Liver (tissue), 8 donors: ENCODE measurements at regions not wholly inside any gene's neighbourhood (a gene's known extent, or its start where the extent isn't known, plus 50 kb on each side); places are given as distances from the start of the nearest gene placed in this dataset.

Experiments
- DNase-seq: peaks from one replicate; pipeline ENCODE4 v3.0.0-alpha.2; 2017; ENCODE audit warnings: low spot score
- H3K27ac ChIP-seq, 2 donors: one replicate each; pipeline ENCODE4 v1.7.0; 2013; ENCODE audit warnings: inconsistent platforms in 2 of 2, low read length in 2 of 2, control low read depth in 1 of 2, low read depth in 1 of 2, mild to moderate bottlenecking in 1 of 2
- H3K27me3 ChIP-seq, 4 donors: one replicate each; pipeline versions ENCODE4 v1.6.1 to v1.7.0; 2013; ENCODE audit warnings: low read length in 3 of 4, inconsistent platforms in 1 of 4, mild to moderate bottlenecking in 1 of 4, moderate library complexity in 1 of 4; ENCODE audit not compliant: control insufficient read depth in 4 of 4, insufficient read depth in 4 of 4
- H3K36me3 ChIP-seq, 4 donors: one replicate each; pipeline versions ENCODE4 v1.6.1 to v1.7.0; 2013; ENCODE audit warnings: low read length in 3 of 4, mild to moderate bottlenecking in 3 of 4, low read depth in 1 of 4, moderate library complexity in 1 of 4; ENCODE audit not compliant: control insufficient read depth in 4 of 4, insufficient read depth in 3 of 4
- H3K4me1 ChIP-seq, 4 donors: one replicate each; pipeline versions ENCODE4 v1.6.1 to v1.7.0; 2013; ENCODE audit warnings: low read length in 3 of 4, mild to moderate bottlenecking in 3 of 4, moderate library complexity in 1 of 4; ENCODE audit not compliant: control insufficient read depth in 4 of 4, insufficient read depth in 4 of 4
- H3K4me3 ChIP-seq, 3 donors: one replicate each; pipeline versions ENCODE4 v1.6.1 to v1.7.0; 2013; ENCODE audit warnings: low read length in 3 of 3, control low read depth in 1 of 3, low read depth in 1 of 3, mild to moderate bottlenecking in 1 of 3
- H3K9ac ChIP-seq, 2 donors: one replicate each; pipeline ENCODE4 v1.7.0; 2013; ENCODE audit warnings: low read length in 2 of 2, mild to moderate bottlenecking in 2 of 2, moderate library complexity in 2 of 2, control low read depth in 1 of 2, low read depth in 1 of 2
- H3K9me3 ChIP-seq, 4 donors: one replicate each; pipeline versions ENCODE4 v1.6.1 to v1.7.0; 2013; ENCODE audit warnings: low read length in 3 of 4; ENCODE audit not compliant: control insufficient read depth in 4 of 4
- ATF3 ChIP-seq: IDR thresholded peaks from 2 replicates; pipeline ENCODE4 v1.6.1; 2016; ENCODE audit warnings: antibody characterized with exemption
- CTCF ChIP-seq: fragments of 150-350 bp; IDR thresholded peaks from 2 replicates; pipeline ENCODE4 v1.5.1; 2017; ENCODE audit warnings: improper control_type of control experiment, low read depth, low read length; ENCODE audit not compliant: missing input control
- FOXA2 ChIP-seq: IDR thresholded peaks from 2 replicates; pipeline ENCODE4 v1.6.1; 2016; ENCODE audit warnings: antibody characterized with exemption
- GABPA ChIP-seq, 2 donors: IDR thresholded peaks in 1 of 2; conservative IDR thresholded peaks in 1 of 2; 2 replicates each; pipeline ENCODE4 v1.6.1; 2016; ENCODE audit warnings: antibody characterized with exemption in 2 of 2, mild to moderate bottlenecking in 1 of 2, moderate library complexity in 1 of 2
- HNF4A ChIP-seq, 2 donors: conservative IDR thresholded peaks; 2 replicates each; pipeline ENCODE4 v1.6.1; 2016; ENCODE audit warnings: antibody characterized with exemption in 2 of 2, mild to moderate bottlenecking in 2 of 2
- HNF4G ChIP-seq: IDR thresholded peaks from 2 replicates; pipeline ENCODE4 v1.6.1; 2016; ENCODE audit warnings: antibody characterized with exemption
- MAX ChIP-seq: IDR thresholded peaks from 2 replicates; pipeline ENCODE4 v1.6.1; 2016; ENCODE audit warnings: antibody characterized with exemption
- NR2F2 ChIP-seq: IDR thresholded peaks from 2 replicates; pipeline ENCODE4 v1.6.1; 2016; ENCODE audit warnings: antibody characterized with exemption
- RAD21 ChIP-seq, 2 donors: IDR thresholded peaks; 2 replicates each; pipeline ENCODE4 v1.6.1; 2016; ENCODE audit warnings: antibody characterized with exemption in 2 of 2, mild to moderate bottlenecking in 2 of 2
- REST ChIP-seq: IDR thresholded peaks from 2 replicates; pipeline ENCODE4 v1.6.1; 2016; ENCODE audit warnings: antibody characterized with exemption, mild to moderate bottlenecking
- RXRA ChIP-seq, 2 donors: IDR thresholded peaks; 2 replicates each; pipeline ENCODE4 v1.6.1; 2017 to 2018; ENCODE audit warnings: antibody characterized with exemption in 2 of 2, mild to moderate bottlenecking in 1 of 2
- SP1 ChIP-seq: IDR thresholded peaks from 2 replicates; pipeline ENCODE4 v1.6.1; 2018; ENCODE audit warnings: antibody characterized with exemption, mild to moderate bottlenecking
- TAF1 ChIP-seq: conservative IDR thresholded peaks from 2 replicates; pipeline ENCODE4 v1.6.1; 2016; ENCODE audit warnings: antibody characterized with exemption, mild to moderate bottlenecking
- YY1 ChIP-seq: IDR thresholded peaks from 2 replicates; pipeline ENCODE4 v1.6.1; 2016; ENCODE audit warnings: antibody characterized with exemption, mild to moderate bottlenecking
- ZBTB33 ChIP-seq: IDR thresholded peaks from 2 replicates; pipeline ENCODE4 v1.6.1; 2016; ENCODE audit warnings: antibody characterized with exemption
- WGBS: extraction: QIAGEN DNeasy Blood & Tissue Kit; methylation state at CpG from one replicate; pipeline ENCODE4 v1.1.7; 2013; 5-methylcytosine and 5-hydroxymethylcytosine counted together
- donor health status: healthy.
- donor health status: healthy.
- donor health status: healthy.
- donor health status: healthy.
- donor health status: healthy.

- TF ChIP-seq REST: no peak
These were observed 58.9 kb upstream of the ADO start (continued) for GRCh38 chr10:62745581-62745980.

GRCh38 chr10:62746951-62747729, 57.4 kb upstream of the ADO start:
- Histone ChIP-seq H3K4me1 (no peaks in the 10 kb centered on the region), H3K9me3 (no peaks in the 10 kb centered on the region), H3K36me3 (no peaks in the 10 kb centered on the region), H3K9ac (no peak overlapping the region), H3K27me3 (no peaks in the 10 kb centered on the region), H3K4me3 (no peak overlapping the region), H3K27ac (no peak overlapping the region)
- WGBS: 87% methylated on average over 3 of the region's 3 CpGs
- TF ChIP-seq NR2F2 (no peak), REST (no peak), SP1 (no peak), CTCF (no peak), GABPA (IDR thresholded peaks at IDR 0.05 in 1 of 2, conservative IDR thresholded peaks at IDR 0.05 in 1 of 2) (no peak), RAD21 (IDR thresholded peaks at IDR 0.05) (no peak), FOXA2 (no peak), ATF3 (no peak), RXRA (IDR thresholded peaks at IDR 0.05) (no peak), HNF4G (no peak)
- DNase-seq: no peak

GRCh38 chr10:62748386-62748785, 56.1 kb upstream of the ADO start:
- no peak overlapping the region for H3K27ac ChIP-seq
- no peak overlapping the region for H3K9ac ChIP-seq
- no peaks in the 10 kb centered on the region for H3K9me3 ChIP-seq
- H3K4me1 ChIP-seq: no peaks in the 10 kb centered on the region
- H3K4me3 ChIP-seq: no peak overlapping the region
- no peaks in the 10 kb centered on the region for H3K36me3 ChIP-seq
- no peak for DNase-seq
- no peaks in the 10 kb centered on the region for H3K27me3 ChIP-seq
- TF ChIP-seq HNF4A (conservative IDR thresholded peaks at IDR 0.05) (no peak), CTCF (no peak), TAF1 (no peak), YY1 (no peak), RXRA (IDR thresholded peaks at IDR 0.05) (no peak), ZBTB33 (no peak), MAX (no peak), ATF3 (no peak)
